ENCODE measurements at regions not wholly inside any gene's neighbourhood (a gene's known extent, or its start where the extent isn't known, plus 50 kb on each side); places are given as distances from the start of the nearest gene placed in this dataset.
A peak's percentile ranks its signal among the peaks of the same experiment; 100 is the strongest.

DNA sequence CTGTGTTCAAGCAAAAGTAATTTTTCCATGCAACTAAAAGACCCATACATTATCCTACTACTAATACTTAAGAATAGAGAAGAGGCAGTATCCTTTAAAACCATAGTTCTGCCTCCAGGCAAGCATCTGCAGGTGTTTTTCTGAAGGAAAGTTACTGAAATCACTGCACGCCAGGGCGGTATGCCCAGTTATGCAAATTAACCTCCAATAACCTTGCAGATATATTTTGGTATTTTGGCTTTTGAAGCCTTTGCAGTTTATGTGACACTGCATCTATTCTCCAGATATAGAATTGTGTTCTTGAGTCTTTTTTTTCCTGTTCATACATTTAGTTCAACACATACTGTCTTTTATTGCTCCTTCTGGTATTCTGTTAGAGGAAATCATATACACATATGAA is 346.2 kb upstream of the PDGFD start:
- H3K4me3 ChIP-seq = no peak overlapping the region
- ATAC-seq (no peak), DNase-seq (no peak)
- H3K4me1 ChIP-seq = no peaks in the 10 kb centered on the region
- TF ChIP-seq CTCF (IDR thresholded peaks at IDR 0.05) = no peak
- intact Hi-C loops (cut with DNase I) = no loop called here
- no peak overlapping the region for H3K27ac ChIP-seq
- no peaks in the 10 kb centered on the region for H3K9me3 ChIP-seq
- H3K27me3 ChIP-seq = no peaks in the 10 kb centered on the region
- H3K36me3 ChIP-seq = no peaks in the 10 kb centered on the region

- Histone ChIP-seq H3K36me3 (no peaks in the 10 kb centered on the region), H3K27ac (no peak overlapping the region), H3K4me1 (no peaks in the 10 kb centered on the region), H3K27me3 (no peaks in the 10 kb centered on the region), H3K9me3 (peaks cover 0 to 58% of the 10 kb centered on the region in 2 donors), H3K4me3 (no peak overlapping the region)
- intact Hi-C loops (cut with DNase I) = no loop called here
- TF ChIP-seq CTCF (IDR thresholded peaks at IDR 0.05) = no peak
- peak in 1 of 4 donors; percentile 29 for DNase-seq
- no peak for ATAC-seq
Observed at GRCh38 chr11:104490182-104490581, 326.2 kb upstream of the PDGFD start.

DNA sequence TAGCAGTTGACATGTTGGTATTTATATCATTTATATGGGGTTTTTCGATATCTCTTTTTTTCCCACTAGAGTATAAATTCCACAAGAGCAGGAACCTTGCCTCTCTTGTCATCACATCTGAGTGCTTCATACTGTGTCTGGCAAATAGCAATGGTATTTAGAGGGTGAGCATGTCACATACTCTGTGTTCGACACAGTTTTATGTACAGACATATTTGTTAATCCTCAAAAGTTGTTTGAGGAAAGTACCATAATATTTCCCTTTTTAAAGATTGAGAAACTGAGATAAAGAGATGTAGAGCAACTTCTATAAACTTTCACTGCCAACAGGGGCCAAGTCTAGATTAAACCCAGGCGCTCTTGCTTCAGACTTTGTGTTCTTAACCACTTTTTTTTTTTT is 324.6 kb upstream of the PDGFD start:
- H3K27ac ChIP-seq = no peak overlapping the region
- no peaks in the 10 kb centered on the region for H3K36me3 ChIP-seq
- intact Hi-C loops (cut with DNase I) = no loop called here
- H3K4me1 ChIP-seq = no peaks in the 10 kb centered on the region
- H3K27me3 ChIP-seq = no peaks in the 10 kb centered on the region
- H3K4me3 ChIP-seq = no peak overlapping the region
- H3K9me3 ChIP-seq = peaks cover 0 to 53% of the 10 kb centered on the region in 2 donors
- TF ChIP-seq CTCF (IDR thresholded peaks at IDR 0.05) = no peak
- DNase-seq (no peak), ATAC-seq (no peak)

- intact Hi-C loops (cut with DNase I) = no loop called here
- Histone ChIP-seq H3K9me3 (peaks cover 0 to 46% of the 10 kb centered on the region in 2 donors), H3K27ac (no peak overlapping the region), H3K4me1 (no peaks in the 10 kb centered on the region), H3K36me3 (no peaks in the 10 kb centered on the region), H3K4me3 (no peak overlapping the region), H3K27me3 (no peaks in the 10 kb centered on the region)
- TF ChIP-seq CTCF (IDR thresholded peaks at IDR 0.05) = no peak
- DNase-seq = no peak
- no peak for ATAC-seq
Observed at GRCh38 chr11:104487046-104487806, 323.3 kb upstream of the PDGFD start.

- ATAC-seq = no peak
- intact Hi-C loops (cut with DNase I) = no loop called here
- TF ChIP-seq CTCF (IDR thresholded peaks at IDR 0.05) = no peak
Observed at GRCh38 chr11:104484804-104485554, 321.0 kb upstream of the PDGFD start.

More at GRCh38 chr11:104484804-104485554, 321.0 kb upstream of the PDGFD start:
- Histone ChIP-seq H3K27me3 (no peaks in the 10 kb centered on the region), H3K27ac (no peak overlapping the region), H3K4me1 (no peaks in the 10 kb centered on the region), H3K36me3 (no peaks in the 10 kb centered on the region), H3K4me3 (no peak overlapping the region), H3K9me3 (peaks cover 0 to 28% of the 10 kb centered on the region in 2 donors)
- DNase-seq = no peak

Measured in left lung (tissue), 4 donors.